ENCODE measurements at regions not wholly inside any gene's neighbourhood (a gene's known extent, or its start where the extent isn't known, plus 50 kb on each side); places are given as distances from the start of the nearest gene placed in this dataset.

GRCh38 chr2:573805-574392 is 103.3 kb downstream of the TMEM18 start (continued):
- TF ChIP-seq MXI1 (IDR thresholded peaks at IDR 0.05; ENCODE audit: low read depth, low read length) (no peak), CBX3 (IDR thresholded peaks at IDR 0.05; ENCODE audit: borderline replicate concordance, low read depth) (no peak), NFIC (IDR thresholded peaks at IDR 0.05; ENCODE audit: low read depth, low read length) (no peak)

- FAIRE-seq, result no peak
- no peaks in the 10 kb centered on the region for H3K4me1 ChIP-seq (ENCODE audit: control insufficient read depth, insufficient read depth, low read length)
- H3K4me2 ChIP-seq (ENCODE audit: control insufficient read depth, insufficient read depth), result no peak overlapping the region
- ChIA-PET SMC1A (ENCODE audit: uncharacterized antibody, unreplicated experiment) (no interaction called here), POLR2A (no interaction called here), RAD21 (ENCODE audit: unreplicated experiment) (no interaction called here), CTCF (no interaction called here)
- no peak for TF ChIP-seq POLR2A (IDR thresholded peaks at IDR 0.05; ENCODE audit: low read depth, low read length)
- TF ChIP-seq EGR1 (IDR thresholded peaks at IDR 0.05; ENCODE audit: borderline replicate concordance in 1 of 2, low read depth in 2 of 2, low read length in 2 of 2), result no peak
- in situ Hi-C loops (cut with MboI), result no loop called here
- 20% methylated on average over 9 of the region's 9 CpGs for WGBS (ENCODE audit: insufficient coverage, insufficient replicate concordance, low lambda C conversion rate, missing lambda C conversion rate)
- no peak overlapping the region for H2AFZ ChIP-seq (ENCODE audit: control insufficient read depth, low read depth, low read length)
- H3K9me3 ChIP-seq (replicated peaks; ENCODE audit: control insufficient read depth, insufficient read depth, low read length), result peaks cover 2% of the 10 kb centered on the region; the same call in 2 of the 3 replicates
- no peak overlapping the region for H3K9ac ChIP-seq (ENCODE audit: control insufficient read depth, insufficient read depth, low read length)
- intact Hi-C loops (cut with micrococcal nuclease; ENCODE audit: unreplicated experiment), result no loop called here
- no peak for DNase-seq (ENCODE audit: low read depth, low spot score)
- no peaks in the 10 kb centered on the region for H3K27me3 ChIP-seq (replicated peaks in 1 of 2; ENCODE audit: control insufficient read depth in 2 of 2, insufficient read depth in 2 of 2, low read length in 1 of 2)
- H3K79me2 ChIP-seq (ENCODE audit: control insufficient read depth, insufficient read depth, low read length), result no peaks in the 10 kb centered on the region
- no TSS peak for BruUV-seq (replicated peaks)
- H4K20me1 ChIP-seq (ENCODE audit: control insufficient read depth, insufficient read depth), result no peaks in the 10 kb centered on the region
- no peak overlapping the region for H3K27ac ChIP-seq (ENCODE audit: control insufficient read depth, insufficient read depth)
- ATAC-seq, result no peak
- no peaks in the 10 kb centered on the region for H3K36me3 ChIP-seq (ENCODE audit: control insufficient read depth in 2 of 2, insufficient read depth in 2 of 2, low read length in 1 of 2)
- H3K4me3 ChIP-seq, result no peak overlapping the region
Observed at GRCh38 chr2:573025-573424, 104.2 kb downstream of the TMEM18 start.

- ChIA-PET CTCF (no interaction called here), POLR2A (no interaction called here), RAD21 (ENCODE audit: unreplicated experiment) (no interaction called here), SMC1A (ENCODE audit: uncharacterized antibody, unreplicated experiment) (no interaction called here)
- no peaks in the 10 kb centered on the region for H3K27me3 ChIP-seq (replicated peaks in 1 of 2; ENCODE audit: control insufficient read depth in 2 of 2, insufficient read depth in 2 of 2, low read length in 1 of 2)
- intact Hi-C loops (cut with micrococcal nuclease; ENCODE audit: unreplicated experiment) (no loop called here), in situ Hi-C loops (cut with MboI) (no loop called here)
- BruUV-seq (replicated peaks), result no TSS peak
- H2AFZ ChIP-seq (ENCODE audit: control insufficient read depth, low read depth, low read length), result no peak overlapping the region
- H3K79me2 ChIP-seq (ENCODE audit: control insufficient read depth, insufficient read depth, low read length), result no peaks in the 10 kb centered on the region
- H3K4me1 ChIP-seq (ENCODE audit: control insufficient read depth, insufficient read depth, low read length), result no peaks in the 10 kb centered on the region
- no peak for FAIRE-seq
- H3K4me3 ChIP-seq, result no peak overlapping the region
- H3K9ac ChIP-seq (ENCODE audit: control insufficient read depth, insufficient read depth, low read length), result no peak overlapping the region
- no peak overlapping the region for H3K4me2 ChIP-seq (ENCODE audit: control insufficient read depth, insufficient read depth)
- 46% methylated on average over 3 of the region's 3 CpGs for whole genome bisulfite sequencing (ENCODE audit: insufficient coverage, insufficient replicate concordance, low lambda C conversion rate, missing lambda C conversion rate)
- H3K9me3 ChIP-seq (replicated peaks; ENCODE audit: control insufficient read depth, insufficient read depth, low read length), result no peaks in the 10 kb centered on the region
- no peaks in the 10 kb centered on the region for H4K20me1 ChIP-seq (ENCODE audit: control insufficient read depth, insufficient read depth)
- no peak for DNase-seq (ENCODE audit: low read depth, low spot score)
- ATAC-seq, result no peak
- H3K27ac ChIP-seq (ENCODE audit: control insufficient read depth, insufficient read depth), result no peak overlapping the region
- H3K36me3 ChIP-seq (ENCODE audit: control insufficient read depth in 2 of 2, insufficient read depth in 2 of 2, low read length in 1 of 2), result no peaks in the 10 kb centered on the region
- TF ChIP-seq STAT3 (IDR thresholded peaks at IDR 0.05; ENCODE audit: low read depth, low read length), result no peak
- no peak for TF ChIP-seq IKZF2 (IDR thresholded peaks at IDR 0.05)
- TF ChIP-seq PAX8 (IDR thresholded peaks at IDR 0.05), result no peak
- TF ChIP-seq RUNX3 (IDR thresholded peaks at IDR 0.05; ENCODE audit: low read length), result no peak
- no peak for TF ChIP-seq TAF1 (IDR thresholded peaks at IDR 0.05; ENCODE audit: borderline replicate concordance, low read depth, low read length)
- no peak for TF ChIP-seq E2F4 (IDR thresholded peaks at IDR 0.05; ENCODE audit: low read depth, low read length)
- no peak for TF ChIP-seq USF1 (IDR thresholded peaks at IDR 0.05; ENCODE audit: borderline replicate concordance, extremely low read length, insufficient read depth, low read depth, low read length)
- TF ChIP-seq FOXM1 (IDR thresholded peaks at IDR 0.05; ENCODE audit: low read depth, low read length), result no peak
- TF ChIP-seq ZNF217 (IDR thresholded peaks at IDR 0.05), result no peak
- no peak for TF ChIP-seq ZNF207 (IDR thresholded peaks at IDR 0.05; ENCODE audit: borderline replicate concordance)
- TF ChIP-seq SMAD5 (IDR thresholded peaks at IDR 0.05; ENCODE audit: low read depth), result no peak
- TF ChIP-seq RB1 (IDR thresholded peaks at IDR 0.05; ENCODE audit: borderline replicate concordance), result no peak
Observed at GRCh38 chr2:569681-570080, 107.5 kb downstream of the TMEM18 start.

Measured in GM12878 (cell line).